Right kidney (tissue), 1 donor: ENCODE measurements at regions not wholly inside any gene's neighbourhood (a gene's known extent, or its start where the extent isn't known, plus 50 kb on each side); places are given as distances from the start of the nearest gene placed in this dataset.
"Not testable (repeated sequence)": the region's sequence is repeated elsewhere in the genome, so short reads cannot be mapped to it uniquely, and the experiment has no call there.

ENCODE experiments used
- DNase-seq: peaks from one replicate; pipeline ENCODE4 v3.0.0-alpha.2; 2016

DNA sequence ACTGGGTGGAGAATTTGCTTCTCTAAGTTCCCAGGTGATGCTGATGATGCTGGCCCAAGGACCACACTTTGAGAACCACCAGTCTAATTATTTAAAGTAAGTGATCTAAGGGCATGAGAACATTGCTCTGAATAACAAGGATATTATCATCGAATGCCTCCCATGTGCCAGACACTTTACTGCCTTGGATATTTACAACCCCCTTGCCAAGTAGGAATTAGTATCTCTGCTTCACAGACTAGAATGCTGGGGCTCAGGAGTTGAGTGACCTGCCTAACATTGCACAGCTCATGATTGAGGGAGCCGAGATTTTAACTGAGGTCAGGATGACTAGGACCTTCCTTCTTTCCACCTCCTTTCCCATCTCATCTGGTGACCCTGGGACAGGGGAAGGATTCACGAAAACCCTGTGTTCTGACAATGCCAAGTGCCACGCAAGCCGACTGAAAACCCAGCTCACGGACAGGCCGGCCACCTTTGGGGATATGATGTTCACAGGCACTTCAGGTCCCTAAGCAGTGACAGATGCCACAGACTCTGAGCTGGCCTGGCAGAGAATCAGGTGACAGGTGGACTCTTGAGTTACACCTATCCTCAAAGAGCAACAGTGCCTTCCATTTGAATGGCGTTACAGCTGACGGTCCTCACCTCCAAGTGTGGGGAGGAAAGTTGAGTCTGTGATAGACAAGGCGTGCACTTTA lies 230.7 kb downstream of the TOMM20 start:
- DNase-seq: no peak

DNA sequence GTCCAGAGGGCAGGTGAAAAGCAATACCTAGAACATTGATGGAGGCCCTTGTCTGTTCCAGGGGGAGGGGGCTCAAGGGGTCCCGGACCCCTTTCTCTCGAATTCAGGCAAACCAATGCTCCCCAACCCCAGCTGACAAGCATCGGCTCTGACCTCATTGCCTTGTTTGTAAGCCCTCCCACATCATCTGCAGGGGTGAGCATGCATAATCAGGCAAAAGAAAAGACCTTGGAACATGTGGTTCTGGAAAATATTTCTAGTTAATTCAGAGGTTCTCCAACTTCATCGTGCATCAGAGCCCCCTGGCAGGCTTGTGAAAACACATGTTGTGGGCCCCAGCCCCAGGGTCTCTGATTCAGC lies 231.3 kb downstream of the TOMM20 start:
- DNase-seq: no peak

DNA sequence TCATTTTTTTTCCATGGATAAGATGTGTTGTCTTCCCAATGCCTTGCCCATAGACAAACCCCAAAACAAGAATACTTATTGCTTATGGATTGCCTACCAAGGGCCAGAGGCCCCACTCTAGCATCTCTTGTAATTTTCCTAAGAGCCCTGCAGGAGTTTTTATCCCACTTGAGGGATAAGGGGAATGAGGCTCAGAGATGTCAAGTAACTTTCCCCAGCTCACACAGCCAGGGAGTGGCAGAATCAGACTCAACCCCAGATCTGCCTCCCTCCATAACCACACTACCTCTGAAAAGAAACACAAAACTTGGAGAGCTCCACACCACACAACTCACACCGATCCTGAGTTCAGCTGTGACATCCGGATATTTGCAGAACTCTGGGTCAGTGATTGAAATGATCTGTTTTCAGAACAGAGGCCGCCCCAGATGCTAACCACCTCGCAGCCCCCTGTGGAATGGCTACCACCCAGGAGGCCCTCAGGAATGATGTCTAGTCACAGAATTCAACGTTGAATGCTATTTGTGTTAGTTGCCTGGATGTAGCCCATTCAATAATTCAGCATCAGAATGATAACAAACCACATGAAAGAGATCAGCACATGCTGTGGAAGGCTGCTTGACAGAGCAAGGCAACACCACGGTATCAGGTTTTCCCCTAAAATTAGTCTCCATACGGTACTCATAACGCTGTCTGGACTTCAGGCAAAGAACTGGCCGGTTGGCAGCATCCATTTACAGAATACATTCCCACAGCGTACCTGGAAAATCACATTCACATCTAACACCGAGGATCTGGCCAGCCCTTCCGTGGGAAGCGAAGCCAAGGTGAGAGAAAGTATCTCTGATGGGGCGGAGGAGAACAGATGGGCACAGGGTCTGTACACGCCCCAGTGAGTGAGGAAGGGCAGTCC lies 231.9 kb downstream of the TOMM20 start:
- DNase-seq: no peak

DNA sequence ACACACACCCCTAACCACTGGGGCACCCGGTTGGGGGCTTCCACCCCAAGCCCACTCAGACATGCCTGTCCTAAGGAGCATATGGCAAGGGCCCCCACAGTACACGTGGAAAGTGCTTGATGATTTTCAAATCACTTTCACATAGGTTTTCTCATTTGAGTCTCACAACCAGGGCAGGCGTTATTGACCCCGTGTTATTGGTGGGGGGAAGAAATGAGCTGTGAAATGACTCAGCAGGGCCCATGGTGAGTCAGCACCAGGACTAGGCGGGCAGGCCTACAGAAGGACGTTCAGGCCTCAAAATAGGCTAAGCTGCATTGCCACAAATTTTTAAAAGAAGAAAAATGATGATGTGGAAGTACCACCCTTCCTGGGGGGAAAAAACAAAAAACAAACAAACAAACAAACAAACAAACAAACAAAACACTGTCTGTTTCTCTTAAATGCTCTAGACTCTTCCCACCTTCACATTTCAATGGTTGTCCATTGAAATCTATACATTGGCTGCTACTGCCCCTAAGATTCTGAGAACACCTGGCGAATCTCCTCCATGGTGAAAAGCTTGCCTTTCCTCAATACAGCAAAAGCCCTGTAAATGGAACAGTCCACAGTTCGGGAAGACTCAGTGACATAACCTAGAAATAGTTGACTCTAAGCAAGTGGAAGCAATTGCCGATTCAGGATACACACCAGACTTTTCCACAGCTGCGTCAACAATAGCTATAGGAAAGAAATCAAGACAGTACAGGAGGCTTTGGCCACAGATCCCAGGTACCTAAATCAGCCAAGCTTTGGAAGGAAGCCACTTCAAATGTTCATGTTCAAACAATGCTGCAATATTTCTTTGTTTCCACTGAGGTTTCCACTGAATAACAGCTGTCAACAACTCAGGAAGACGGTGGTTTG lies 234.7 kb downstream of the TOMM20 start:
- no peak for DNase-seq

DNA sequence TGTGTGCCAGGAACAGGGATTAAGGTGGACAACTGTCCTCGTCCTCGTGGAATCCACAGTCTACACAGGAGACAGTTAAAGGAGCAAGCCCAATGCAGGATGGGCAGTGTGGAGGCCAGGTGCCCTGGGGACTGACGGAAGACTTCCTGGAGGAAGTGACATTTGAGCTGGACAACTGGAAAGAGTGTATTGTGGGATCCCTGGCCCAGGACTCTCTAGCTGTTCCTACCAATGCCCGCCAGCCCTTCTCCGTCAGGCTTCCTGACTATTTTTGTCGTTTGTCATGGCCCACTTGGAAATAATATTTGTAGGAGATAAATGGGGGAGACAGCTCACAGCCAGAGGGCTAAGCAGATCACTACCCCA lies 235.3 kb downstream of the TOMM20 start:
- DNase-seq: no peak

DNA sequence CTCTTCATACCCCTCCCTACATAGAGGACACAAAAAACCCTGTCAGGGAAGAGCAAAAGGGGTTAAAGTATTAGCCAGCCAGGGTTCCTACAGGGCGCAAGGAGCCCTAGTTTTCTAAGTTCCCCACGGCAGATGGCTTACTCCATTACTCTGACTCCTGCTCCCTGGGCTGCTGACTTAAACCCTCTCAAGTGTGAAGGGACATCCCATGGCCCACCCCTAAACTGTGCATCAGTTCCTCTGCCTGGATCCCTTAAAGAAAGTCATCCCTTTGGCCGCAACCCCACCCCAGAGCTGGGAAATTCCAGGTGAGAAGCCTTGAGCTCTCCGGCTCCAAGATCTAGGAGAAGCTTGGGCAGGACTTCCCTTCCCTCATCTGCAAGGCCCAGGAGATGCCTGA lies 236.0 kb downstream of the TOMM20 start:
- no peak for DNase-seq

DNA sequence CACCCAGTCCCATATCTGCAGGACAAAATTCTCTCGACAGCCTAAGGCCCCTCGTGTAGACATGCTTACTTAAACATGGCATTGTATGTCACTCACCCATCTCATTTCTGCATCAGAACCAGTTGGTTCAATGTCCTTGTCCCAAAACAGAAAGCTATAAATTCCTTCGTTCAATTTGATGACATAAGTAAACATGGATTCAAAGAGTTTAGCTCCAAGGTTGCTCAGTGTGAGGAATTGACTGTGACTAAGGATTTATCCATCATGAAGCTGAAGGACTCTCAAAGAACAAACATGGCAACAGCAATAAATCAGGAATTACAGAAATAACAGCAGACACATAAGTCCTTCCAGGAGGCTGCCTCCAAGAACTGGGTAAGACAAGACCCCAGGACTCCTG lies 237.2 kb downstream of the TOMM20 start:
- no peak for DNase-seq

DNA sequence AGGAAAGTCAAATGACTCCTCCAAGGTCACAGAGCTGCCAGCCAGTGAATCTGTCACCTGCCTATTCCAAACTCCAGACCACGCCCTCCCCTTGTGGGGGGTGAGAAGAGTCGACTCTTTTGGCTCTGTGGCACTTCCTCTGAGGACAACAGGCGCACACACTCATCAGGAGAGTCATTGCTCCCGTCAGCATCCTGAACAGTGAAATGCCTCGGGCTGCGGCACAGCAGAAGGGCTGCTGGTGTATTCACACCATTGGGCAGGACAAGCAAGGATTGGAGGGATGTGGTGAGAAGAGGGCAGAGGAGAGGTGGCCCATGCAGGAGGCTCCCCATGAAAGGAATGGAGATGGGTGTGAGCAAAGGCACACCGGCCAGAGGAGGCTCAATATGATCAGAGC lies 239.0 kb downstream of the TOMM20 start:
- DNase-seq: no peak

DNA sequence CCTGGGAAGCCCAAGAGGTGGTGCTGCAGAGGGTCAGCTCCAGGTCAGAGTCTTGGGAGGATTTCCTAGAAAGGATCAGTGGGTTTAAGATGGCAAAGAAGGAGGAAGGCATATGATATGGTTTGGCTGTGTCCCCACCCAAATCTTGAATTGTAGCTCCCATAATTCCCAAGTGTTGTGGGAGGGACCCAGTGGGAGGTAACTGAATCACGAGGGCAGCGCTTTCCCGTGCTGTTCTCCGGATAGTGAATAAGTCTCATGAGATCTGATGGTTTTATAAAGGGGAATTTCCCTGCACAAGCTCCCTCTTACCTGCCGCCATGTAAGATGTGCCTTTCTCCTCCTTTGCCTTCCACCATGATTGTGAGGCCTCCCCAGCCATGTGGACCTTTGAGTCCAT lies 240.4 kb downstream of the TOMM20 start:
- DNase-seq: not testable (repeated sequence)

DNA sequence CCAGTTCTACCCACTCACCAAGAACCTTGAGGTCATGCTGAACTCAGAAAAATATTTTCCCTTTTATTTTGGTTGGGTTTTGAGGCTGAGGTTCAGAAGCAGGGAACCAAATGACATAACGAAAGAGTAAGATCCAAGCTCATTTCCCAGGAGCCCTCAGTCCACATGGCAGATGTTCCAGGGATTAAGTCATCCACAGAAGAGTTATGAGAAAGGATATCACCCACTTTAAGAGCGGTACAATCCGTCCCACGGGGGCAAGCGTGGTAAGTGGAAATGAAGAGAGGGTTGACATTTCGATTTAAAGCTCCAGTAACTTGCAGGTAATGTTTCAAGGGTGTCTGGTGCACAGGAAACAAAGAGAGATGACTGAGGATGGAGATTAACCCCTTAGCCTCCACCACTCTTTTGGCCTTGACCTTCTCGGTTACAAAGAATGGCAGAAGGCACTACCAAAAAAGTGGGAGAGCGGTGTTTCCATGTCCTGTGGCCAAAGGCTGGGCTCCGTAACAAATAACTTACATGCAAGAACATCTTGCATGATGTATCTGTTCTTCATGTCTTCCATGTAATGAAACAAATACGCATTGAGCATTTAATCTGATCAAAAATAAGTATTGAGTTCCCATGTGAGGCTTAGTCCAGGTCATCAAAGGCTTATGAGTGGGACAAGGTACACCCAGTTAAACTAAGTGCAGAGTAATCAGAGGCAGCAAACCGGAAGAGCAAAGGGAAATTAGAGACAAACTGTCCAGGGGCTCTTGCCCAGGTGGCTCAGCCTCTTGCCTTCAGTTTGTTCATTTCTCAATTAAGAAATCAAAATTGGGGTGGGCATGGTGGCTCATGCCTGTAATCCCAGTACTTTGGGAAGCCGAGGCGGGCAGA lies 241.4 kb downstream of the TOMM20 start:
- no peak for DNase-seq

DNA sequence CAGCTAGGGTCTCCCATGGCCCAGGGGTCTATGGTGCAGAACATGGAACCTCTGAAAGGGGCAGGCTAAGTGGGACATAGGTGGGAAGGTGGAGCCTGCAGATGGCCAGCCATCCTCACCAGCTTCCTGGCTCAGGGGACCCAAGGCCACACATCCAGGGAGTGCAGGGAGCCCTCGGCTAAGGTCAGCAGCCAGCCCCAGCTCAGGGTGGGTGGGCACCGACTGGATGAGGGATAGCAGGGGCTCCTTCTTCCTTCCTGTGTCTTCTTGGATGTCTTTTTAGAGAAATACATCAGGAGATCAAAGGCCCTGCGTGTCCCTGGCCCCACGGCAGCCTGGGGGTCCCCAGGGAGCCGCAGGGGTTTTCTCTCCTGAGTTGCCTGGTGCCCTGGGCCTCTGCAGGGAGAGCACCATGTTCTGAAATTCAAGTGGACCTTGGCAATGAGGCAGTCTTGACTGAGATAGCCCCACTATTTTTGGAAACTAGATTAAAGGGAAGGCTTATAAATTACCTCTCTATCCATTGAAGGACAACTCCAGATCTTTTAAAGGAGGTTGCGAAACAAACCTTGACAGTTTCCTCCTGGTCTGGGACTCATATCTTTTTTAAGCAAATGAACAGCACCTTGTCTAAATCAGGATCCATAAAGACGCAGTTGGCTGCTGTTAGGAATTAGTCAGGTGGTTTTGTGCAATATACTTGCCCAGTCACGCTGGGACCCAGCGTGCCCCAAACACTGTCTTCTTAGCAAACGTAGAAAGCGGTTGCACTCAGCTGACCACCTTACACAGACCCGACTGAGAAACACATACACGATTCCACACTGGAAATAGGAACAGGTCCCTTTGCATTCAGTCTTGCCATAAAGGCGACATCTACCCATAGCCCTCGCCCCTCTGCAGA lies 242.3 kb downstream of the TOMM20 start:
- DNase-seq: no peak

DNA sequence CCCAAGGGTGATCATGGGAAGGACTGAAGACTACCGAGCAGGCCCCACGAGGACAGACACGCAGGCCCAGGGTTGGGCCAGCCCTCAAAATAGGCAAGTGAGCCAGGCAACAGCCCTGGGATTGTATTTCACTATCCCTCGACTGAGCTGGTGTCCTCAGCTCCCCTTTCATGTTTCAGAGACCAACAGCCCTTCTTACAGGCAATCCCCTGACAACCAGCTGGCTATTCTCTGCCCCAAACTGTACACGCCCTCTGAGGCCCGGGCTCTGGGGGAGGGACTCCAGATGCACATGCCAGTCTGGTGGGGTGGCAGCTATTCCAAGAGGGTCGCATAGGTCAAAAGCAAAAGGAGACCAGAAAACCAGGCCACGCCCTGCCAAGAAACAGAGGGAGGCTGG lies 243.0 kb downstream of the TOMM20 start:
- DNase-seq: no peak

DNA sequence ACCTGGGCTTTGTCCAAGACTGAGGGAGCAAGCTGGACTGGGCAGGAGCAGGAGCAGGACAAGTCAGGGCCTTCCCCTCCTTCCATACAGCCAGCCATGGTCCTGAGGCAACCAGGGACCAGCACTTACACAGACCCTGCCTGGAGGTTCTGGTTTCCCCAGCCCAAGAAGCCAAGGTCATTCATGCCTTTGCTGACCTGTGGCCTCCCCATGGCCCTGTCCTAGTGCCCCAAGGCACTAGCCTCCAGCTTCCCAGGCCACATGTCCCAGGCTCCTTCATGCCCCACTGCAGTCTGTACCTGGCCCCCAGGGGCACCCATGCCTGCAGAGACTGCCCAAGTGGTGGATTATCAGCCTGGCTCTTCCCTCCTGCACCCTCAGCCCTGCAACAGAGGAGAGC lies 243.9 kb downstream of the TOMM20 start:
- DNase-seq: no peak

DNA sequence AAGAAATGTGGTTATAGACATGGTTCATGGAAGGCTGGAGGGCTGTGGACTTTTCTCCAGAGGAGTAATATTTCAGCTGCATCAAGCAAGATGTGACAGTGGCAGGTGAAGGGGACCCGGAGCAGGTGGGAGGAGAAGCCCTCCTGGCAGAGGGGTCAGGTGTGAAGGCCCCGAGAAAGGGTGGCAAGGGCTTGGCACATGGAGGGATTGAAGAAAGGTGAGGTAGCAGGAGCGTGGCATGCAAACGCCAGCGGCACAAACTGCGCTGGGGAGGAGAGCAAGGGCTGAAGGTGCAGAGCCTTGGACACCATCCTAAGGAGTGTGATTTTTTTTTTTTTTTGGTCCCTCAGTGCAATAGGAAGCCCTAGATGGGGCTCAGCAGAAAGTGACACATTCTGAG lies 244.6 kb downstream of the TOMM20 start:
- no peak for DNase-seq

DNA sequence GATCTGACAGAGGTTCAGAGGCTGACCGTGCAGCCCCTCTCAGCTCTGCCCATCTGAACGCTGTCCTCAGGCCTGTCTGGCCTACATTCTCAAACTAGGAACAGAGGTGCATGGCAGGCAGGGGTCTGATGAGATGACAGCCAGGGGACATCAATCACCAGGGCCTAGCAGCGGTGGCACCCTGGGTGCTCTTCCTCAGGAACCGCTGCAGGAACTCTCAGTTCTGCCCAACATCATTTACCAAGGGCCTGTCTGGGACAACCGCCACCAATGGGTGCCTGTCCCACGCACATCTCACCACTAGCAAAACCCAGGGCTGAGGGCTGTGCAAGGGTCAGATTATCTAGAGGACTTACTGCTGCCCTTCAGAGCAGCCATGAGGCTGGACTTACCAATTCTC lies 245.7 kb downstream of the TOMM20 start:
- no peak for DNase-seq

DNA sequence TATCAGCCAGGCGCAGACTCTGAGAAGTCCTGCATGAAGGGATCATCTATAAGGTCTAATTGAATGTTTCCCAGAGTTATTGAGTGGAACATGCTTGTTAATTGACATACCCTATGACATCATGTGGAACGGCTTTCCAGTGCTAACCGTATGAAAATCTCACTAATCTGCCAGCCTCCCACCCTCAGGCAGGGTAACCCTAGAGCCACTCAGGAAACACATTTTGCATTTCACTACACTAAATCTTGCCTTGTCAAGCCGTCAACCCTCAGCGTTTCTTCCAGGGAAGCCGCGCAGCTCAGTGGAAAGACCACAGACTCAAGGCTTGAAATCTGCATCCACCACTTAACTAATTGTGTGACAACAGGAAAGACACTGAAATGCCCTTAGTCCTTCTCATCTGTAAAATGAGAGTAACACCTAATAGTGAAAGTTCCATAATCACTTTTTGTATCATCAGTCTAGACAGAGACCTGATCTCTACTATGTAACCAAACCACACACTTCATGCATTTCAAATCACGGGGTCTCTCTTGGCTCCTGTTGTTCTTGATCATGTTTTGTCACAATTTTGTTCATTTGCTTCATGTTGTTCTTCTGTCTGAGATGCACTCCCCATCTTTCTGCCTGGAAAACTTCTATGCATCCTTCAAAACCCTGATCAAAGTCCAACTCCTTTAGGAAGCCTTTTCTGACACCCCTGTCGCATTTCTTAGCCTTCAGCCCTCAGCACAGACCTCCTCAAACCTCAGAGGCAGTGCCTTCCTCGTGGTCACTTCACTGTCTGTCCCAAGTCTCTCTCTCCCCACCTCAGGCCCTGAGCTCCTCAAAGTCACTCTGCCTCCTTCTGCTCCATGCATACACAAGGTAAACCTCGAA lies 246.5 kb downstream of the TOMM20 start:
- no peak for DNase-seq

DNA sequence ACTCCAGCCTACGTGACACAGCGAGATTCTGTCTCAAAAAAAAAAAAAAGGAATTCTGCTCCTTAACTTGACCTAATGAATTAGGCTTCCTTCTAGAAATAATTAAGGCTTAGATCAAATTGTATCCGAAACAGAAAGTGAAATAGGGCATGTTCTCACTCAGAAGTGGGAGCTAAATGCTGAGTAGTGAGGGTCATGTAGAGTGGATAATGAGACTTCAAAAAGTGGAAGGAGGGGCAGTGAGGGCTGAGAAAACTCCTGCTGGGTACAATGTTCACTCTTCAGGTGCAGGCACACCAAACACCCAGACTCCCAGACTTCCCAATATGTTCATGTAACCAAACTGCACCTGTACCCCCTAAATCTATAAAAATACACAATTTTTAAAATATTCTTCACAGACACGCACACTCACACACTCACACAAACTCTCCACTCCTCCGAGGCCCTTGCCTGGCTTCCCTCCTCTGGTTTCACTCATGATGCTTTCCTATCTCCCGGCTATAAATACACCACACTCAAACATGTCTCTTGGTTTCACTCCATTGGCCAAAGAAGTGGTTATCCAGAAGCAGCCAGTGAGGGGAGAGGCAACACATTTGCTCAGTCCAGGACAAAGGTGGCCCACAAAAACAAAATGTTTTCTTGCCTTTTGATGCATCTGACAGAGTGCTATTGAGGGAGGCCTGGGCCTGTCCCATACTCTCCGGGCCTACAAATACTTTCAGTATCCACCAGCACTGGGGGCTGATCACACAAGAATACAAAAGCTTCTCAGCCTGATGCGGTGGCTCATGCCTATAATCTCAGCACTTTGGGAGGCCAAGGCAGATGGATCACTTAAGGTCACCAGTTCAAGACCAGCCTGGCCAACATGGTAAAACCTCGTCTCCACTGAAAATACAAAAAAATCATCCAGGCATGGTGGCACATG lies 249.2 kb downstream of the TOMM20 start:
- no peak for DNase-seq

DNA sequence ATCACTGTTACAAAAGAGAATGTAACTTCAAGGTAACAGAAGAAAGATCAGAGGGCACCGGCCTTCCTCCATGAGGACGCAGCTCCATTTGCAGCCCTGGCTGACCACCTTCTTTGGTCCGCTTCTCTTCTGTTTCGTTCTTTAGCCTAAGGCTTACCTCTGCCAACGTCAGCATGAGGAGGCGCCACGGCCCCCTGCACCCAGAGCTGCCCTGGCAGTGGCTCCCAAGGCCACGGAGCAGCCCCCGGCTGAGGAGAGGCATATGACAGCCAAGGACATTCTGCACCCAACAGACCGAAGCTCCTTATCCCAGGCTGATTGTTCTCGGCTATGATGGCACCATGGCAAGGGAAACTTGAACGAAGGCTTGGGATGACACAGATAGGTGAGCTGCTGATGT lies 250.3 kb downstream of the TOMM20 start:
- DNase-seq: no peak

DNA sequence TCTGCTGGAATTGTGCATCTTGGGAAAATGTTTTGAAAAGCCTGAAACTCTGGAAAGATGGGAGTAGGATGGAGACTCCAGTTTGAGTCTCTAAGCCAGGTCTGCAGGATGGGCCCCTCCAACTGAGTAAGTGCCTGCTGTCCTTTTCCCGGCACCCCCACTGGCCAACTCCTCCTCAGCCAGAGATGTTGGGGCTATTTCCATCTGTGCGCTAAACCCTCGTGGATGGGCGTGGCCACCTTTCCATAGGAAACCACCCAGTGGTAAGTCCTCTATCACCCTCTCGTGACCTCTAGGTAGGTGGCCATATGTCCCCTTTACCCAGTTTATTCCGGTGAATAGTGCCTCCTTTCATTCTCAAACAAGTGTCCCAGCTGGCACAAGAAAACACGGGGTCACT lies 250.9 kb downstream of the TOMM20 start:
- DNase-seq: no peak
